Astrocyte of the spinal cord (primary cell): ENCODE measurements at regions not wholly inside any gene's neighbourhood (a gene's known extent, or its start where the extent isn't known, plus 50 kb on each side); places are given as distances from the start of the nearest gene placed in this dataset.

Source experiments
- DNase-seq: peaks from one replicate; pipeline ENCODE4 v3.0.0; 2011; ENCODE audit warnings: low read depth, low spot score
- H3K4me3 ChIP-seq: 2 replicates; pipeline ENCODE4 v1.5.1; 2011; ENCODE audit warnings: low read depth, mild to moderate bottlenecking, low read length, moderate library complexity
- CTCF ChIP-seq: IDR thresholded peaks from 2 replicates; pipeline ENCODE4 v1.5.1; 2012; ENCODE audit warnings: low read depth, mild to moderate bottlenecking, low read length, inconsistent platforms
- in situ Hi-C: cut with HindIII; loops from 2 replicates; pipeline ENCODE4 v1.10.0; 2017; ENCODE audit warnings: low sequenced_read_pairs

- in situ Hi-C loops: no loop called here
- no peak for TF ChIP-seq CTCF
- no peak overlapping the region for H3K4me3 ChIP-seq
- DNase-seq: no peak
These were observed 1688.5 kb downstream of the GRIK2 start for GRCh38 chr6:103081876-103082630.

DNA sequence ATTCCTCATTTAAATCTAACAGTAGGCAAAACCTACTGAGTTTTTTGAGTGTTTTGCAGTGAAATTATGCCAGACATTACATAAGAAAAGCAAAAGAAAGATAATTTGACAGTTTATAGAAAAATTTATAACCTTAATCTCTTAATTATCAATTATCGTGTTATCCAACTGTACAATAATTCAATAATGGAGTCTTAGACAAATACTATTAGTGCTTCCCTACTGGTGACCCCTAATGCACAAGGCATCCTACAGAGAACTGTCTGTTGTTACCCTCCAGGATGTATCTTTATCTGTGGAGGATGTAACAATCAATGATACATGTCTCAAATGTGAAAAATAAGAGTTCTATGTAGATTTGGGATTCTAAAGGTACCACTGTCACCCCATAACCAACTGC is 1687.6 kb downstream of the GRIK2 start:
- in situ Hi-C loops: no loop called here
- no peak overlapping the region for H3K4me3 ChIP-seq
- TF ChIP-seq CTCF: no peak
- DNase-seq: no peak

DNA sequence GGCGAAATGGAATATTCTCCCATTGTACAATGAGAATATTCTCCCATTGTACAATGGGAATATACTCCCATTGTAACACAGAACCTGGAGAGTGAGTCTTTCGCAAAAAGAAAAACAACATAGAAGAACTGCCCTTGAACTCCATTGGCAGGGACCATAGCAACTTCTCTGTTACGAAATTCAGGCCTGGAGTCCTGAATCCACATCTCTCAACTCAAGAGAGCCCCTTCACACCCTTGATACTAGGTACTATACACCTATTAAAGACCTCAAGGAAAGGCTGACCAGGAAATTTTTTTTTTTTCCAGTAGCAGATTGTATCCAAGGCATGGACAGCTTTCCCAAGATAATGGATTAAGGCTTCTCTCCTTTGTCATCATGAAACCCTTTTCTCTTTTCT is 1687.0 kb downstream of the GRIK2 start:
- in situ Hi-C loops: no loop called here
- no peak overlapping the region for H3K4me3 ChIP-seq
- TF ChIP-seq CTCF: no peak
- DNase-seq: no peak

GRCh38 chr6:103079867-103080266 is 1686.4 kb downstream of the GRIK2 start:
- no peak overlapping the region for H3K4me3 ChIP-seq
- no peak for TF ChIP-seq CTCF
- DNase-seq: no peak
- in situ Hi-C loops: no loop called here

- no peak for TF ChIP-seq CTCF
- no peak overlapping the region for H3K4me3 ChIP-seq
- in situ Hi-C loops: no loop called here
- no peak for DNase-seq
These were observed 1668.6 kb downstream of the GRIK2 start for GRCh38 chr6:103062136-103062535.

GRCh38 chr6:103047567-103047966 is 1654.1 kb downstream of the GRIK2 start:
- H3K4me3 ChIP-seq: no peak overlapping the region
- DNase-seq: no peak
- in situ Hi-C loops: no loop called here
- TF ChIP-seq CTCF: no peak

GRCh38 chr6:103042336-103042735 is 1648.8 kb downstream of the GRIK2 start:
- DNase-seq: no peak
- H3K4me3 ChIP-seq: no peak overlapping the region
- in situ Hi-C loops: no loop called here
- TF ChIP-seq CTCF: no peak
